GM23338 (cell line): ENCODE measurements at regions not wholly inside any gene's neighbourhood (a gene's known extent, or its start where the extent isn't known, plus 50 kb on each side); places are given as distances from the start of the nearest gene placed in this dataset.

Experiments
- CREB1 ChIP-seq: fragments of 250-450 bp; sonication (Bioruptor Pico); IDR thresholded peaks from 2 replicates; pipeline ENCODE4 v1.5.0; 2020; ENCODE audit warnings: low read depth, mild to moderate bottlenecking, moderate library complexity
- EZH2 ChIP-seq: fragments of 200-600 bp; sonication (generic); IDR thresholded peaks from one replicate; pipeline ENCODE4 v1.8.0; 2017; ENCODE audit warnings: antibody characterized with exemption, mild to moderate bottlenecking, low read depth; ENCODE audit not compliant: unreplicated experiment
- EZH2phosphoT487 ChIP-seq: fragments of 200-600 bp; sonication (generic); IDR thresholded peaks from one replicate; pipeline ENCODE4 v1.8.1; 2018; ENCODE audit warnings: antibody characterized with exemption; ENCODE audit not compliant: unreplicated experiment
- JUNB ChIP-seq: IDR thresholded peaks from one replicate; pipeline ENCODE4 v1.6.1; 2016; ENCODE audit warnings: antibody characterized with exemption; ENCODE audit not compliant: unreplicated experiment
- POLR2AphosphoS5 ChIP-seq: IDR thresholded peaks from 2 replicates; pipeline ENCODE4 v1.6.1; 2016; ENCODE audit warnings: antibody characterized with exemption, low read depth
- REST ChIP-seq: IDR thresholded peaks from one replicate; pipeline ENCODE4 v1.6.1; 2018; ENCODE audit warnings: antibody characterized with exemption; ENCODE audit not compliant: unreplicated experiment
- STAT1 ChIP-seq: IDR thresholded peaks from one replicate; pipeline ENCODE4 v1.6.1; 2016; ENCODE audit warnings: antibody characterized with exemption; ENCODE audit not compliant: unreplicated experiment
- ZNF114 ChIP-seq: fragments of 250-450 bp; sonication (Bioruptor Pico); IDR thresholded peaks from 2 replicates; pipeline ENCODE4 v1.5.0; 2020; ENCODE audit warnings: mild to moderate bottlenecking, moderate library complexity
- ZNF331 ChIP-seq: fragments of 250-450 bp; sonication (Bioruptor Pico); IDR thresholded peaks from 2 replicates; pipeline ENCODE4 v1.5.0; 2020; ENCODE audit warnings: low read depth, mild to moderate bottlenecking, moderate library complexity
- TF ChIP-seq, protein P1 (sequence below), 2 experiments: fragments of 200-600 bp in 1 of 2; sonication (generic) in 1 of 2; conservative IDR thresholded peaks; 2 replicates each; pipeline versions ENCODE4 v1.5.1 to v1.6.1; 2016 to 2017; ENCODE audit warnings: antibody characterized with exemption in 2 of 2, low read depth in 2 of 2, mild to moderate bottlenecking in 2 of 2, moderate library complexity in 1 of 2
- TF ChIP-seq, protein P2 (sequence below): IDR thresholded peaks from 2 replicates; pipeline ENCODE4 v1.6.1; 2016; ENCODE audit warnings: antibody characterized with exemption

GRCh38 chr1:29756085-29756484, 519.8 kb downstream of the PTPRU start:
- TF ChIP-seq, protein P1, sequence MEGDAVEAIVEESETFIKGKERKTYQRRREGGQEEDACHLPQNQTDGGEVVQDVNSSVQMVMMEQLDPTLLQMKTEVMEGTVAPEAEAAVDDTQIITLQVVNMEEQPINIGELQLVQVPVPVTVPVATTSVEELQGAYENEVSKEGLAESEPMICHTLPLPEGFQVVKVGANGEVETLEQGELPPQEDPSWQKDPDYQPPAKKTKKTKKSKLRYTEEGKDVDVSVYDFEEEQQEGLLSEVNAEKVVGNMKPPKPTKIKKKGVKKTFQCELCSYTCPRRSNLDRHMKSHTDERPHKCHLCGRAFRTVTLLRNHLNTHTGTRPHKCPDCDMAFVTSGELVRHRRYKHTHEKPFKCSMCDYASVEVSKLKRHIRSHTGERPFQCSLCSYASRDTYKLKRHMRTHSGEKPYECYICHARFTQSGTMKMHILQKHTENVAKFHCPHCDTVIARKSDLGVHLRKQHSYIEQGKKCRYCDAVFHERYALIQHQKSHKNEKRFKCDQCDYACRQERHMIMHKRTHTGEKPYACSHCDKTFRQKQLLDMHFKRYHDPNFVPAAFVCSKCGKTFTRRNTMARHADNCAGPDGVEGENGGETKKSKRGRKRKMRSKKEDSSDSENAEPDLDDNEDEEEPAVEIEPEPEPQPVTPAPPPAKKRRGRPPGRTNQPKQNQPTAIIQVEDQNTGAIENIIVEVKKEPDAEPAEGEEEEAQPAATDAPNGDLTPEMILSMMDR (conservative IDR thresholded peaks at IDR 0.05; ENCODE audit: low read depth in 2 of 2) = no peak
- TF ChIP-seq EZH2 (no peak), EZH2phosphoT487 (no peak), JUNB (no peak), POLR2AphosphoS5 (no peak), CREB1 (CRISPR knock-in tag) (no peak), REST (no peak), ZNF331 (no peak), ZNF114 (CRISPR knock-in tag) (no peak), STAT1 (no peak)
- TF ChIP-seq, protein P2, sequence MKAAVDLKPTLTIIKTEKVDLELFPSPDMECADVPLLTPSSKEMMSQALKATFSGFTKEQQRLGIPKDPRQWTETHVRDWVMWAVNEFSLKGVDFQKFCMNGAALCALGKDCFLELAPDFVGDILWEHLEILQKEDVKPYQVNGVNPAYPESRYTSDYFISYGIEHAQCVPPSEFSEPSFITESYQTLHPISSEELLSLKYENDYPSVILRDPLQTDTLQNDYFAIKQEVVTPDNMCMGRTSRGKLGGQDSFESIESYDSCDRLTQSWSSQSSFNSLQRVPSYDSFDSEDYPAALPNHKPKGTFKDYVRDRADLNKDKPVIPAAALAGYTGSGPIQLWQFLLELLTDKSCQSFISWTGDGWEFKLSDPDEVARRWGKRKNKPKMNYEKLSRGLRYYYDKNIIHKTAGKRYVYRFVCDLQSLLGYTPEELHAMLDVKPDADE = no peak
